Stimulated activated CD4-positive, alpha-beta T cell treated with anti-CD3 and anti-CD28 coated beads, TNF-alpha, amount 100 ng/mL, for 4 hours (primary cell): ENCODE measurements at regions not wholly inside any gene's neighbourhood (a gene's known extent, or its start where the extent isn't known, plus 50 kb on each side); places are given as distances from the start of the nearest gene placed in this dataset.
"Not testable (repeated sequence)": the region's sequence is repeated elsewhere in the genome, so short reads cannot be mapped to it uniquely, and the experiment has no call there.

ENCODE experiments used
- DNase-seq, 3 experiments: peaks; one replicate each; pipeline ENCODE4 v3.0.0-alpha.2; 2020; ENCODE audit warnings: low read depth in 3 of 3

GRCh38 chr20:25864963-25865714 lies 168.5 kb upstream of the ZNF337 start:
- not testable (repeated sequence) for DNase-seq

- no peak for DNase-seq
These were observed 167.8 kb upstream of the ZNF337 start for GRCh38 chr20:25864326-25864962.

GRCh38 chr20:25863536-25864325 lies 167.1 kb upstream of the ZNF337 start:
- DNase-seq, result no peak

- DNase-seq, result peak; percentile 59 to 72 (median 68)
These were observed 166.4 kb upstream of the ZNF337 start for GRCh38 chr20:25862967-25863530.

- DNase-seq, result no peak
These were observed 164.0 kb upstream of the ZNF337 start for GRCh38 chr20:25860531-25861150.

GRCh38 chr20:25859649-25860530 lies 163.2 kb upstream of the ZNF337 start:
- peak; percentile 61 to 66 (median 65) for DNase-seq

GRCh38 chr20:25858495-25859425 lies 162.1 kb upstream of the ZNF337 start:
- DNase-seq, result no peak

GRCh38 chr20:25857091-25857788 lies 160.6 kb upstream of the ZNF337 start:
- DNase-seq, result not testable (repeated sequence)

- DNase-seq, result no peak
These were observed 159.7 kb upstream of the ZNF337 start for GRCh38 chr20:25856256-25856884.

- DNase-seq, result not testable (repeated sequence)
These were observed 159.0 kb upstream of the ZNF337 start for GRCh38 chr20:25855451-25856156.

GRCh38 chr20:25854666-25855065 lies 158.0 kb upstream of the ZNF337 start:
- not testable (repeated sequence) for DNase-seq

- DNase-seq, result peak; percentile 69 to 75 (median 72)
These were observed 157.2 kb upstream of the ZNF337 start for GRCh38 chr20:25853718-25854388.

- DNase-seq, result not testable (repeated sequence)
These were observed 156.5 kb upstream of the ZNF337 start for GRCh38 chr20:25852968-25853717.

GRCh38 chr20:25850133-25850532 lies 153.5 kb upstream of the ZNF337 start:
- not testable (repeated sequence) for DNase-seq

GRCh38 chr20:25848222-25848621 lies 151.6 kb upstream of the ZNF337 start:
- DNase-seq, result no peak

- DNase-seq, result not testable (repeated sequence)
These were observed 148.0 kb upstream of the ZNF337 start for GRCh38 chr20:25844640-25845039.
